Gastrocnemius medialis (tissue), 4 donors: ENCODE measurements at regions not wholly inside any gene's neighbourhood (a gene's known extent, or its start where the extent isn't known, plus 50 kb on each side); places are given as distances from the start of the nearest gene placed in this dataset.

Experiments used
- CTCF ChIP-seq, 5 experiments: fragments of 450-650 bp in 3 of 5; fragments of 200-600 bp in 2 of 5; sonication (generic) in 2 of 5; IDR thresholded peaks in 4 of 5; conservative IDR thresholded peaks in 1 of 5; 1 replicate in 4 of 5; 2 replicates in 1 of 5; pipeline ENCODE4 v1.5.1; 2016 to 2019; ENCODE audit warnings: antibody characterized with exemption in 5 of 5, mild to moderate bottlenecking in 3 of 5, moderate library complexity in 3 of 5
- POLR2A ChIP-seq, 2 donors: fragments of 450-650 bp; IDR thresholded peaks; one replicate each; pipeline ENCODE4 v1.6.1; 2017; ENCODE audit warnings: antibody characterized with exemption in 2 of 2, mild to moderate bottlenecking in 2 of 2, moderate library complexity in 2 of 2

- TF ChIP-seq CTCF (IDR thresholded peaks at IDR 0.05 in 4 of 5, conservative IDR thresholded peaks at IDR 0.05 in 1 of 5) (no peak), POLR2A (IDR thresholded peaks at IDR 0.05) (no peak)
Observed at GRCh38 chrX:155755706-155756337, 125.3 kb upstream of the VAMP7 start.
